GM21528 (cell line): ENCODE measurements at regions not wholly inside any gene's neighbourhood (a gene's known extent, or its start where the extent isn't known, plus 50 kb on each side); places are given as distances from the start of the nearest gene placed in this dataset.
"Not testable (repeated sequence)": the region's sequence is repeated elsewhere in the genome, so short reads cannot be mapped to it uniquely, and the experiment has no call there.

Experiments
- ATAC-seq: cut with Tn5 transposase; IDR thresholded peaks from one replicate; pipeline ENCODE4 v1.9.1; 2021; ENCODE audit warnings: mild to moderate bottlenecking, moderate library complexity; ENCODE audit not compliant: unreplicated experiment, low FRiP score

- no peak for ATAC-seq
These were observed 360.7 kb upstream of the PHF14 start for GRCh38 chr7:10612950-10613349.

GRCh38 chr7:10618953-10619352, 354.7 kb upstream of the PHF14 start:
- no peak for ATAC-seq

- no peak for ATAC-seq
These were observed 341.0 kb upstream of the PHF14 start for GRCh38 chr7:10632712-10633111.

GRCh38 chr7:10634239-10634638, 339.4 kb upstream of the PHF14 start:
- ATAC-seq, result no peak

GRCh38 chr7:10637991-10638390, 335.7 kb upstream of the PHF14 start:
- no peak for ATAC-seq

GRCh38 chr7:10643545-10643944, 330.1 kb upstream of the PHF14 start:
- ATAC-seq, result no peak

- ATAC-seq, result no peak
These were observed 328.8 kb upstream of the PHF14 start for GRCh38 chr7:10644849-10645248.

- no peak for ATAC-seq
These were observed 327.5 kb upstream of the PHF14 start for GRCh38 chr7:10646194-10646593.

- ATAC-seq, result no peak
These were observed 325.4 kb upstream of the PHF14 start for GRCh38 chr7:10648289-10648688.

- ATAC-seq, result not testable (repeated sequence)
These were observed 324.6 kb upstream of the PHF14 start for GRCh38 chr7:10649120-10649519.

- no peak for ATAC-seq
These were observed 318.6 kb upstream of the PHF14 start for GRCh38 chr7:10655031-10655430.

- ATAC-seq, result no peak
These were observed 316.5 kb upstream of the PHF14 start for GRCh38 chr7:10657201-10657600.

GRCh38 chr7:10657837-10658236, 315.8 kb upstream of the PHF14 start:
- ATAC-seq, result no peak

- ATAC-seq, result no peak
These were observed 311.2 kb upstream of the PHF14 start for GRCh38 chr7:10662491-10662890.

GRCh38 chr7:10662982-10663884, 310.4 kb upstream of the PHF14 start:
- ATAC-seq, result no peak

GRCh38 chr7:10672186-10672585, 301.5 kb upstream of the PHF14 start:
- no peak for ATAC-seq

- ATAC-seq, result no peak
These were observed 296.5 kb upstream of the PHF14 start for GRCh38 chr7:10677211-10677610.

- ATAC-seq, result no peak
These were observed 295.9 kb upstream of the PHF14 start for GRCh38 chr7:10677668-10678232.

GRCh38 chr7:10684606-10685005, 289.1 kb upstream of the PHF14 start:
- no peak for ATAC-seq

- no peak for ATAC-seq
These were observed 288.6 kb upstream of the PHF14 start for GRCh38 chr7:10685040-10685439.

GRCh38 chr7:10688544-10688943, 285.1 kb upstream of the PHF14 start:
- no peak for ATAC-seq

- ATAC-seq, result no peak
These were observed 277.6 kb upstream of the PHF14 start for GRCh38 chr7:10696064-10696463.
